GM21717 (cell line): ENCODE measurements at regions not wholly inside any gene's neighbourhood (a gene's known extent, or its start where the extent isn't known, plus 50 kb on each side); places are given as distances from the start of the nearest gene placed in this dataset.
"Not testable (repeated sequence)": the region's sequence is repeated elsewhere in the genome, so short reads cannot be mapped to it uniquely, and the experiment has no call there.

Experiments used
- ATAC-seq: cut with Tn5 transposase; IDR thresholded peaks from one replicate; pipeline ENCODE4 v1.9.1; 2021; ENCODE audit warnings: mild to moderate bottlenecking, moderate library complexity; ENCODE audit not compliant: unreplicated experiment

DNA sequence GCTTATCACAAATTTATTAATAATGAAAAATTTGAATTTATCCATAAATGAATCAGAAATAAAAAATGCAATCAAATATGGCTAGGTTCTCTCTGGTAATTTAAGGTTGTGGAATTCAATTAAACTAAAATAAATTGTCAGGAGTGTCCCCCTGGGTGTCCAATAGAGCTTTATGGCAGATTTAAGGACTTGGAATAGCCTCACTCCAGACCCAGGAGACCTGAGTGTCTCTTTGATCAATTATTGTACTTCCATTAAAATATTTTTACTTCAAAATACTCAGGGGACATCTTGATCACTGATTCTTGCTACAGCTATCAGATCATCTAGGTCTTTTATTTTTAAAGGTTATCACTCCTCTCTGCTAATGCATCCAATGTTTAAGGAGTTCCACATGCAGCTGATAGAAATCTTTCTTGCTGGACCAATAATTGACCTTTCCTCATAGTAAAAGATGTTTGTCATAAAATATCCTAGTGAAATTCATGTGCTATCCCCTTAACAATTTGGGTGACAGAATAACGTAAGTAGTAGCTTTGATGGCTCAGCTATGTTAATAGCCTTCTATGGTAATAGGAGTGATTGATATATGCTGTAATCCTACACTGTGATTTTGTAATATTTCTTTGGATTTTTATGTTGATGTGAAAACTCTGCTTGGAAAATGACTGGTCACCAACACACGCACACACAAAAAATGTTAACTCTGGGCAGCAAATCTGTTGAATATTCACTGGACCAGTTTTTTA, 395.3 kb downstream of the NYAP2 start:
- ATAC-seq: no peak

DNA sequence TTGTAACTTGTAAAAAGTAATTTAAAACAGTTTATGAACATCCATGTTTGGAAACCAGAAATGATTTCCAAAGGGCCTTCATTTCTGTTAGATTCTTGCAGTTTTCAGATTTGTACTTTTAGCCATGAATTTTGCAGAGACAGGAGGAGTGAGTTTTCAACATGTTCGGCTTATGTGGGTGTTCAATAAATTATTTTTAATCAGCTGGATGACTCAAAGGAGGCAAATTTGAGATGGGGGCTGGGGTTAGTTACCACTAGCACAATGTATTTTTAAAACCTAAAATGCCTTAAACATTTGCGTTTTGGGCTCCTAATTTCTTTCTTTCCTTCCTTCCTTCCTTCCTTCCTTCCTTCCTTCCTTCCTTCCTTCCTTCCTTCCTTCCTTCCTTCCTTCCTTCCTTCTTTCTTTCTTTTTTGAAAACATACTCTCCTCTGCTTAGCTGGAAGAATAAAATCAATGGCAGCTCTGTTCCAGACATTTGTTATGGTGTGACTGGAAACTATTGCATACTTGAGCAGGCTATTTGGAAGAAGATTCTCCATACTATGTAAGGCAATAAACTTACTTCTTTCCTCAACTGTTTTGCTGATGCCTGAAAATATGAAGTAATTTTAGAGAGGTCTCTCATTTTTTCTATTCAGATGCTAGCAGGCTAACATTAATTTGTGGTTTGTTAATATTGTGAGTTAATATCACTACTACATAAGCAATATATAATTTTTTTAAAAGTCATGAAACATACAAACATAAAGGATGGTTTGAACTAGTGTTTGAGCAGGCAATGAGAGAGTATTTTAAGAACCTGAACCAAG, 394.4 kb downstream of the NYAP2 start:
- no peak for ATAC-seq

- ATAC-seq: no peak
These were observed 389.1 kb downstream of the NYAP2 start for GRCh38 chr2:225788571-225789094.

GRCh38 chr2:225787497-225787896, 388.0 kb downstream of the NYAP2 start:
- ATAC-seq: no peak

GRCh38 chr2:225781991-225782390, 382.5 kb downstream of the NYAP2 start:
- no peak for ATAC-seq

- no peak for ATAC-seq
These were observed 381.6 kb downstream of the NYAP2 start for GRCh38 chr2:225781145-225781544.

DNA sequence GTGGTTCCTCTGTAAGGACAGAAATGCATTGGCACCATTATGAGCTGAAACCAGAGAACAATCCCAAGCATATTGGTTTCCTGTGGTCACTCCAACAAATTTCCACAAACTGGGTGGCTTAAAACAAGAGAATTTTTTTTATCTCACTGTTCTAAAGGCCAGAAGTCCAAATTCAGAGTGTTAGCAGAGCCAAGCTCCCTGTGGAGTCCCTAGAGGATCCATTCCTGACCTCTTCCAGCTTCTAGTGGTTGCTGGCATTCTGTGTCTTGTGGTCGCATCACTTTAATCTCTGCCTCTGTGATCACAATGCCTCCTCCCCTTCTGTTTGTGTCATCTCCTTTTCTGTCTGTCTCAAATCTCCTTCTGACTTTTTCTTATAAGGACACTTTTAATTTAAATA, 380.3 kb downstream of the NYAP2 start:
- ATAC-seq: no peak

GRCh38 chr2:225773148-225773547, 373.6 kb downstream of the NYAP2 start:
- no peak for ATAC-seq

DNA sequence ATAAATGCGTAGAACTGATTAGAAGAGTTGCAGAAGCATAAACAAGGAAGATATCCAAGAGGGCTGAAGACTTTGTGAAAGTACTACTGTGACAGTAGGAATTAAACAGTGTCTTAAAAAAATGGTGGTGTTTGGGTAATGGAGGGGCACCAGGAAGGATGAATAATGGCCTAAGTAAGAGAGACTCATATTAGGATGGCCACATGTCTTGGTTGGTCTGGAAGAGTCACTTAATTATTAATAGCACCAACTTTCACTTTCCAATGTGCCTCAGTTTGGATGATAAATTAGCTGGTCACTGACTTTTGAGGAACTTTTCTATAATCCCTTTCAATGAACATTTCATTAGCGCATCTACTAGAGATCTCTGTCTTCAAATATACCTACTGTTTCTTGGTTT, 372.2 kb downstream of the NYAP2 start:
- ATAC-seq: no peak

- ATAC-seq: no peak
These were observed 369.2 kb downstream of the NYAP2 start for GRCh38 chr2:225768741-225769140.

- no peak for ATAC-seq
These were observed 366.9 kb downstream of the NYAP2 start for GRCh38 chr2:225766431-225766830.

DNA sequence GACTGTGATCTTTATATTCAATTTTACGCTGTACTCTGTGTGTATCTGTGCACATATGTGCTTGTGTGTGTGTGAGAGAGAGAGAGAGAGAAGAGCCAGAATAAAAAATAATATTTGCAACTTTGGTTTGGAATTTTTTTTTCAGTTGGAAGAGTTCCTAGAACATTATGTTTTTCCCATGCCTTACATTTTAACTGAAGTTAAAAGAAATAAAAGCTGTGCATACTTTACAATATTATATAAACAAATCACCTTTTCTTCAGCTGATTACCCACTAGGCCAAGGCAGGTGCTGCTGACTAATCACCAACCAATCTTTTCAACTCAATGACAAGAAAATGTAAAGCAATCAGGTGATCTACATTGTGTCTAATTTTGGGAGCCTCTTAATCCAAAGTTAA, 366.3 kb downstream of the NYAP2 start:
- ATAC-seq: no peak

DNA sequence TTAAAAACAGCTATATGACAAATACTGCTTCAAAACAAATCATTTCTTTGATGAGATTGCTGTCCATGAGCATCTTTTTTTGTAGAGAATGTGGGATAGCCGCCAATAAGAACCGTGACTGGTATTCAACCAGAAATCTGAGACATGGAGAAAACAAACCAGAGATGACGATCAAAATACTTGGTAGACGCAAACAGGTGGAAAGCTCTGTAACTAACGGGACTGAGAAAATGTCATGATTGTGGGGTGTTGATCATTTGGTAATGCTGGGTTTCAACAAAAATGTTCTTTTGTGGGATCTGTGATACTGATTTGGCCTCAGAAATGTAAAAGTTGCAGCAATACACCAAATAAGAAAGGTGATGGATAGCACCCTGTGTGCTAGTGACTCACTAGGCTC, 364.8 kb downstream of the NYAP2 start:
- no peak for ATAC-seq

GRCh38 chr2:225763711-225764110, 364.2 kb downstream of the NYAP2 start:
- ATAC-seq: no peak

DNA sequence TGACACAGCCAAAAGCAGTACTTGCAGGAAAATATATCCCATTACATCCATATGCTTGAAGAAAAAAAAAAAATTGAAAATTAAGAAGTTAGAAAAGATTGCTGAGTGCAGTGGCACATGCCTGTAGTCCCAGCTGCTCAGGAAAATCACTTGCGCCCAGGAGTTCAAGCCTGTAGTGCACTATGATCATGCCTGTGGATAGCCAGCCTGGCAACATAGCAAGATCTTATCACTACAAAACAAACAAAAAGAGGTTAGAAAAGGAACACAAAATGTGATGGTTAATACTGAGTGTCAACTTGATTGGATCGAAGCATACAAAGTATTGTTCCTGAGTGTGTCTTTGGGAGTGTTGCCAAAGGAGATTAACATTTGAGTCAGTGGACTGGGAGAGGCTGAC, 361.9 kb downstream of the NYAP2 start:
- no peak for ATAC-seq

- no peak for ATAC-seq
These were observed 357.7 kb downstream of the NYAP2 start for GRCh38 chr2:225757248-225757647.

- ATAC-seq: no peak
These were observed 356.7 kb downstream of the NYAP2 start for GRCh38 chr2:225756198-225756597.

- ATAC-seq: no peak
These were observed 349.1 kb downstream of the NYAP2 start for GRCh38 chr2:225748609-225749008.

DNA sequence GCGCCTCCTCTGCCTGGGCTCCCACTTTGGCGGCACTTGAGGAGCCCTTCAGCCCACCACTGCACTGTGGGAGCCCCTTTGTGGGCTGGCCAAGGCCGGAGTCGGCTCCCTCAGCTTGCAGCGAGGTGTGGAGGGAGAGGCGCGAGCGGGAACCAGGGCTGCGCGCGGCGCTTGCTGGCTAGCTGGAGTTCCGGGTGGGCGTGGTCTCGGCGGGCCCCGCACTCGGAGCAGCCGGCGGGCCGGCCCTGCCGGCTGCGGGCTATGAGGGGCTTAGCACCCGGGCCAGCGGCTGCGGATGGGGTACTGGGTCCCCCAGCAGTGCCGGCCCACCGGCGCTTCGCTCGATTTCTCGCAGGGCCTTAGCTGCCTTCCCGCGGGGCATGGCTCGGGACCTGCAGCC, 344.5 kb downstream of the NYAP2 start:
- ATAC-seq: not testable (repeated sequence)

DNA sequence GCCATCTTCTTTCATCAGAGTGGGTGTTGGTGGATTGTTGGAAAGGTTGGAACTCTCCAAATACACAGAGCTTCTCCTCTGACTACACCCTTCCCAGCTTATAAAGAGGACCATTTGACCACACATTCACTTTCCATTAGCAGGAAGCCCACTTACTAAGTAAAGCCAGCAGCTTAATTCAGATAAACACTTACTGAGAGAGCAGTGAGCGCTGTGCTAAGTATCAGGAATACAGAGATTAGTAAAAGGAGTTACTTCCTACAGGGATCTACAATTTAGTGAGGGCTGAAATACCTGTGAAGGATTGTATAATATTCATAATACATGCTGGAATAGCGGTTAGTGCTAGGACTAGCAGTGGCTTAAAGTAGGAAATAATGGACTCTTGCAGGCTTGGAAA, 343.0 kb downstream of the NYAP2 start:
- no peak for ATAC-seq

GRCh38 chr2:225740086-225740485, 340.6 kb downstream of the NYAP2 start:
- no peak for ATAC-seq

GRCh38 chr2:225739328-225739727, 339.8 kb downstream of the NYAP2 start:
- ATAC-seq: no peak
